GM19239 (cell line): ENCODE measurements at regions not wholly inside any gene's neighbourhood (a gene's known extent, or its start where the extent isn't known, plus 50 kb on each side); places are given as distances from the start of the nearest gene placed in this dataset.

ENCODE experiments used
- DNase-seq: peaks from one replicate; pipeline ENCODE4 v3.0.0; 2011; ENCODE audit warnings: low spot score; ENCODE audit not compliant: insufficient read length
- FAIRE-seq: peaks from 2 replicates; lab custom pipeline; 2011; peaks lifted over from hg19 to GRCh38; lab: Jason Lieb, UNC

DNA sequence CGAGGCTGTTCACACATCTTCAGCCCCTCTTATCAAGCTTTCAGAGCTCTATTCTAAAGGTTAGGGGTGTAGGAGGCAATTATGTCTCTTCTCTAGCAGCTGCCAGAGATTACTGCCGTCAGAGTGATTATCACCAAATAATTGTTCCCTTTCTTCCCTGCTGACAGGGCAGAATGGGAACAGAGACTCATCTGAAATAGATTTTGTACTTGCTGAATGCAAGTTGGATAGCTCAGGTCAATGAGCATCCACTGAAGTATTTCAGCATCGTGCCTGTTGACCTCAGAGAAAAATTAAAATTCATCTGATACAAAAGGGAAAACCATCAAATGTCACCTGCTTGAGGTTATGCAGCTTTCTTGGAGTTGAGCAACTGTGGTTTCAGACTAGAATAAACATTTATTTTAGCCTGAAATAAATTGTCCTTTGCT is 213.7 kb upstream of the MAP3K1 start:
- FAIRE-seq, result no peak
- DNase-seq, result no peak

DNA sequence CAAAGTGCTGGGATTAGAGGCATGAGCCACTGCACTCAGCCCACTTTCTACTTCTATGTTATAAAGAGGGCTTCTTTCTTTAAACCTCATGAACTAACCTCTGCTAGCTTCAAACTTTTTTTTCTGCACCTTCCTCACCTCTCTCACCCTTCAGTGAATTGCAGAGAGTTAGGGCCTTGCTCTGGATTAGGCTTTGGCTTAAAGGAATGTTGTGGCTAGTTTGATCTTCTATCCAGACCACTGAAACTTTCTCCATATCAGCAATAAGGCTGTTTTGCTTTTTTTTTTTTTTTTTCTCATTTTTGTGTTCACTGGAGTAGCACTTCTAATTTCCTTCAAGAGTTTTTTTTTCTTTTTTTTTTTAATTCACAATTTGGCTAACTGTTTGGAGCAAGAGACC is 216.4 kb upstream of the MAP3K1 start:
- no peak for DNase-seq
- no peak for FAIRE-seq

DNA sequence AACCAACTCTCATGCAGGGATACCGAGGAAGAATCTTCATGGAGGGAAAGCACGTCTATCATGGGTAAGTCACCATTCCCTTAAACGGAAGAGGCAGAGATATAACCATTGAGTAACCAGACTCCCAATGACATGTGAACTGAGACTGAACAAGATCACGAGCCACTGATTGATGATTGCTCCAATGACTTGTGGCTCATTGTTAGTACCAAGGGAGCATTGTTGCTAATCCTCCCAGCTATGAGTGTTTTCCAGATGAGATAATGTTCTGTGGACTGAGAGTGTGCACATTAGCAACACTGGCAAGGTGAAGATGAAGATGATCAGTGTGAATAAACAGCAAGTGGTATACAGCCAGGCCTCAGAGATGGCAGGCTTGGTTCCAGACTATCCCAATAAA is 219.2 kb upstream of the MAP3K1 start:
- no peak for FAIRE-seq
- no peak for DNase-seq

DNA sequence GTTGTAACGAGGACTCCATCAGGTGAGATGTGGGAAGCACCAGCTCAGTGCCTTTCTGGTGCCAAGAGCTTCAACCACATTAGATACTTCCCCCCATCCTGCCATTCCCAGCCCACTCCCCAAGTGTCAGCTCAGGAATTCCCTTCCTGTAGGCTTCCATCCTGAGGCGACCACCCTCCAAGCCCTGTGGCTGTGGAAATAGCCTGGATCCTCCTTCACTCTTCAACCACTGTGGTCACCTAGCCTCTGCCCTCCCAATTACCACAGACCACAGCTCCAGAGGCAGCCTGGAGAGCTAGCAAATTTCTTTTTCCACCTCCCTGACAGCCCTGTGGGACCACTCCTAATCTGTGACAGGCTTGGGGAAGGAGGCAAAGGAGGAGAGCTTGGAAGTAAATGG is 219.8 kb upstream of the MAP3K1 start:
- FAIRE-seq, result no peak
- DNase-seq, result no peak

GRCh38 chr5:56594792-56595191 is 220.6 kb upstream of the MAP3K1 start:
- DNase-seq (no peak), FAIRE-seq (no peak)

DNA sequence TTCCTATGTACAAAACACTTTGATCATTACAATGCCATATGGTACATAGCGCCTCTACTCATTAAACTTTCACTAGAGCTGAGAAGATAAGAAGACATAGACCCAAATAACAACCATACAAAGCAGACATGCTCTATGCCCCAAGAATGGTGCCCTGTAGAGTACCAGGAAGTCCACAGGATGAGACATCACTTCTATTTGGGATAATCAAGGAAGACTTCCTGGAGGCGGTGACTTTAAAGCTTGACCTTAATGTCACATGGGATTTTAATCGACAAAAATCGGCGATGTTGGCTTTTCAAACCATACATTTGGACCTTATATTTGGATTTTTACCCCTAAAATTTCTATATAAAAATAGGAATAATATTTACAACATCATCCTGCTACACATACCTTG is 224.3 kb upstream of the MAP3K1 start:
- no peak for DNase-seq
- no peak for FAIRE-seq

GRCh38 chr5:56589481-56589860 is 225.9 kb upstream of the MAP3K1 start:
- DNase-seq (no peak), FAIRE-seq (no peak)

- FAIRE-seq (peak; percentile 99), DNase-seq (peak; percentile 62)
Measured at GRCh38 chr5:56588636-56589480, 226.5 kb upstream of the MAP3K1 start.

GRCh38 chr5:56588131-56588487 is 227.2 kb upstream of the MAP3K1 start:
- no peak for FAIRE-seq

GRCh38 chr5:56587381-56588130 is 227.8 kb upstream of the MAP3K1 start:
- DNase-seq, result no peak

More at GRCh38 chr5:56588131-56588487, 227.2 kb upstream of the MAP3K1 start:
- DNase-seq, result no peak

GRCh38 chr5:56585999-56586691 is 229.2 kb upstream of the MAP3K1 start:
- DNase-seq (no peak), FAIRE-seq (no peak)

More at GRCh38 chr5:56587381-56588130, 227.8 kb upstream of the MAP3K1 start:
- FAIRE-seq, result no peak

- FAIRE-seq, result no peak
- no peak for DNase-seq
Measured at GRCh38 chr5:56585461-56585860, 229.9 kb upstream of the MAP3K1 start.

DNA sequence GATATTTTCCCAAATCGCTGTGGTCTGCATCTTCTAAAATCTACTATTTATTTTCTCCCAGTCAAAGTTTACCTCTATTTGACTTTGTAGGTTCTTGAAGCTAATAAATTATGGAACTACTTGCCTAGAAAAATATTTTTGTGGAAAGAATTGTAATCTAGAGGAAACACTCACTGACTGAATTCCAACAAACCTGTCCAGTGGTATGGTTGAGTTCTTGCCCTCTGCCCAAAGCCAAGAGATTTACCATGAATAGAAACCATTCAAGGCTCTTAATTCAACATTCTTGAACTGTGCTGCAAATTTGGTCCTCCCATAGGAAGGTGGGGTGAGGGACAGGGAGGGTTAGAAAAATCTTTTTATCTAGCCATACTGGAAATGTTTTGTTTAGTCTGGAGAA is 233.9 kb upstream of the MAP3K1 start:
- DNase-seq (no peak), FAIRE-seq (no peak)

- peak; percentile 26 for FAIRE-seq
Measured at GRCh38 chr5:56580864-56581263, 234.5 kb upstream of the MAP3K1 start.

DNA sequence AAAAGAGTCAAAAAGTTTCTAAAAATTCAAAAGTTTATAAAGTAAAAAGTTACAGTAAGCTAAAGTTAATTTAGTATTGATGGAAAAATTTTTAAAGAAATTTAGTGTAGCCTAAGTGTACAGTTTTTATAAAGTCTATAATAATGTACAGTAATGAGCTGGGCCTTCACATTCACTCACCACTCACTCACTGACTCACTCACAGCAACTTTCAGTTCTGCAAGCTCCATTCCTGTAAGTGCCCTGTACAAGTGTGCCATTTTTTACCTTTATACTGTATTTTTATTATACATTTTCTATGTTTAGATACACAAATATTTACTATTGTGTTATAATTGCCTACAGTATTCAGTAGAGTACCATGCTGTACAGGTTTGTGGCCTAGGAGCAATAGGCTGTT is 239.5 kb upstream of the MAP3K1 start:
- DNase-seq (no peak), FAIRE-seq (no peak)

More at GRCh38 chr5:56580864-56581263, 234.5 kb upstream of the MAP3K1 start:
- no peak for DNase-seq

DNA sequence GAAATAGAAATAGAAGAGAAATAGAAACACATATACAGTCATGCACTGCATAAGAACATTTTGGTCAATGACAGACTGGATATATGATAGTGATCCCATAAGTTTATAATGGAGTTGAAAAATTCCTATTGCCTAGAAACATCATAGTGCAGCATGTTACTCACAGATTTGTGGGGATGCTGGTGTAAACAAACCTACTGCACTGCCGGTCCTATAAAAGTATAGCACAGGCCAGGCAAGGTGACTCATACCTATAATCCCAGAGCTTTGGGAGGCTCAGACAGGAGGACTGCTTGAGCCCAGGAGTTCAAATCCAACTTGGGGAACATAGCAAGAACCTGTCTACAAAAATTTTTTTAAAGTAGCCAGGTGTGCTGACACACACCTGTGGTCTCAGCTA is 240.6 kb upstream of the MAP3K1 start:
- DNase-seq (no peak), FAIRE-seq (no peak)

DNA sequence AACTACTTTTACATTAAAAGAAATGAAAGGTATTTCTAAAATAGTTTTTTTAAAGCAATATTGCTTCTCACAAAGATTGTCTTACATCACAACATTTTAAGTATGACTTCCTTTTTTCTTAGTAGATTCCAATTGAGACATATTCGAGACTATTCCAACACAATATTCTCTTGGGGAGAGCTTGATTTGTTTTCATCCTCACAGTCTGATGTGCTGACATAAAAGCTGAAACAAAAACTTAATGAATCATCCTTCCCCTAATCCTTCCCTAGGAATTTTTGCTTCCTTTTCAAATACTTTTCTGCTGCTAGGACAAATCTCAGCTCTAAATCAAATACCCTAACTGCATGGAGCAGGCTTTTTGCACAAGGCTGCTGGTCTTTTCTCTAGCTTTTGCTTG is 245.8 kb upstream of the MAP3K1 start:
- DNase-seq, result no peak
- no peak for FAIRE-seq

GRCh38 chr5:56569076-56569475 is 246.3 kb upstream of the MAP3K1 start:
- FAIRE-seq, result no peak

DNA sequence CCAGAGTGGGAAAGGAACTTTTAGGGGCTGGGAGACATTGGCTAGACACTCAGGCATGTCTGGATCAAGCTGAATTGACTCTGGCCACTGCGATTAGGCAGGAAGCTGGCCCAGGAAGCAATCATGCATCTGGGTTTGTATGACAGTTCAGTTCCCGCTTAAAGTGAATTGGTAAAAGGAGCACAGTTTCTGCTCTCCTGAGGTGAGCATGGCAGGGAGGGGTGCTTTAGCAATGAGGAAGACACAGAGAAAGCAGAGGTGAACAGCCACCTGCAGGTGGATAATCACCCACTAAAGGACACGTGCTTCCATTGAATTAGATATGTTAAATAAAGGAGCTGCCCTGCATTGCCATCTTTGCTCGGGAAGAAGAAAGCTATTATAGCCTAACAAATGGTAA is 248.1 kb upstream of the MAP3K1 start:
- no peak for DNase-seq
- FAIRE-seq, result no peak

More at GRCh38 chr5:56569076-56569475, 246.3 kb upstream of the MAP3K1 start:
- no peak for DNase-seq

GRCh38 chr5:56566374-56567249 is 248.7 kb upstream of the MAP3K1 start:
- FAIRE-seq, result no peak
- DNase-seq, result no peak
